Panc1 (cell line): ENCODE measurements at regions not wholly inside any gene's neighbourhood (a gene's known extent, or its start where the extent isn't known, plus 50 kb on each side); places are given as distances from the start of the nearest gene placed in this dataset.
"Not testable (repeated sequence)": the region's sequence is repeated elsewhere in the genome, so short reads cannot be mapped to it uniquely, and the experiment has no call there.

Experiments
- ATAC-seq: fragments of 200-7000 bp; cut with Tn5 transposase; 2 replicates; pipeline ENCODE4 v1.9.1; 2020; ENCODE audit warnings: mild to moderate bottlenecking, moderate library complexity
- BruUV-seq: library from RNA; stranded (reverse); fragments of 400-500 nt; replicated peaks from 2 replicates; lab custom pipeline; 2021; lab: Mats Ljungman, UMichigan
- CTCF ChIA-PET: fragments of 300-600 bp; sonication (Branson Sonifier 250); formaldehyde crosslinking; loops from one replicate; lab custom pipeline; 2022; ENCODE audit warnings: antibody characterized with exemption; lab: Charles Lee
- POLR2A ChIA-PET: fragments of 300-600 bp; sonication (Branson Sonifier 250); formaldehyde crosslinking; loops from one replicate; lab custom pipeline; 2022; ENCODE audit warnings: antibody characterized with exemption; lab: Charles Lee
- DNase-seq: peaks from one replicate; pipeline ENCODE4 v3.0.0-alpha.2; 2010; ENCODE audit warnings: low read depth, low spot score
- H3K27ac ChIP-seq: 2 replicates; pipeline ENCODE4 v1.5.1; 2011; ENCODE audit warnings: mild to moderate bottlenecking, low read length, inconsistent platforms
- H3K27me3 ChIP-seq: fragments of 200-500 bp; sonication (Bioruptor generic); 2 replicates; pipeline ENCODE4 v1.6.0; 2014; ENCODE audit warnings: low read length, inconsistent platforms; ENCODE audit not compliant: control insufficient read depth, insufficient read depth
- H3K36me3 ChIP-seq: fragments of 200-500 bp; sonication (Bioruptor generic); 2 replicates; pipeline ENCODE4 v1.5.1; 2014; ENCODE audit warnings: inconsistent platforms, mild to moderate bottlenecking, low read length, moderate library complexity; ENCODE audit not compliant: control insufficient read depth, insufficient read depth
- H3K4me1 ChIP-seq: 2 replicates; pipeline ENCODE4 v1.5.1; 2011; ENCODE audit warnings: inconsistent platforms, mild to moderate bottlenecking, low read length, moderate library complexity; ENCODE audit not compliant: control insufficient read depth, insufficient read depth
- H3K4me3 ChIP-seq, 2 experiments: 2 replicates each; pipeline ENCODE4 v1.5.1; 2011 to 2012; ENCODE audit warnings: low read depth in 2 of 2, low read length in 2 of 2, mild to moderate bottlenecking in 2 of 2, inconsistent platforms in 1 of 2, moderate library complexity in 1 of 2
- H3K9me3 ChIP-seq: fragments of 200-500 bp; sonication (Bioruptor generic); 2 replicates; pipeline ENCODE4 v1.5.1; 2014; ENCODE audit warnings: low read depth, mild to moderate bottlenecking, inconsistent platforms, low read length, moderate library complexity; ENCODE audit not compliant: control insufficient read depth, insufficient read depth
- in situ Hi-C: cut with HindIII; loops from 2 replicates; pipeline ENCODE4 v1.10.0; 2016; ENCODE audit warnings: low sequenced_read_pairs, low pct_unique_long_range_greater_than_20kb
- intact Hi-C: fragments of 100-400 bp; cut with micrococcal nuclease; formaldehyde crosslinking; loops from one replicate; pipeline ENCODE4 v1.10.0; 2022; ENCODE audit not compliant: unreplicated experiment

- POLR2A ChIA-PET = not testable (repeated sequence)
Measured at GRCh38 chr5:34189246-34189645, 146.2 kb upstream of the C1QTNF3 start.

GRCh38 chr5:34189752-34190411 is 146.9 kb upstream of the C1QTNF3 start:
- H3K4me1 ChIP-seq, CTCF ChIA-PET, H3K9me3 ChIP-seq, BruUV-seq, intact Hi-C loops, in situ Hi-C loops, DNase-seq, H3K36me3 ChIP-seq, H3K4me3 ChIP-seq, H3K27me3 ChIP-seq, ATAC-seq, H3K27ac ChIP-seq, POLR2A ChIA-PET: not testable (repeated sequence)

More at GRCh38 chr5:34189246-34189645, 146.2 kb upstream of the C1QTNF3 start:
- ATAC-seq, H3K4me1 ChIP-seq, H3K36me3 ChIP-seq, H3K9me3 ChIP-seq, H3K27me3 ChIP-seq, H3K27ac ChIP-seq, DNase-seq, in situ Hi-C loops, intact Hi-C loops, BruUV-seq, H3K4me3 ChIP-seq, CTCF ChIA-PET: not testable (repeated sequence)

- H3K4me3 ChIP-seq, CTCF ChIA-PET, BruUV-seq, H3K9me3 ChIP-seq, H3K36me3 ChIP-seq, H3K27ac ChIP-seq, intact Hi-C loops, H3K27me3 ChIP-seq, DNase-seq, H3K4me1 ChIP-seq, ATAC-seq, in situ Hi-C loops, POLR2A ChIA-PET: not testable (repeated sequence)
Measured at GRCh38 chr5:34190466-34190865, 147.5 kb upstream of the C1QTNF3 start.

- DNase-seq, intact Hi-C loops, POLR2A ChIA-PET, H3K27me3 ChIP-seq, in situ Hi-C loops, H3K27ac ChIP-seq, H3K36me3 ChIP-seq, H3K4me1 ChIP-seq, CTCF ChIA-PET, H3K9me3 ChIP-seq, H3K4me3 ChIP-seq, BruUV-seq, ATAC-seq: not testable (repeated sequence)
Measured at GRCh38 chr5:34191279-34191744, 148.3 kb upstream of the C1QTNF3 start.

- ATAC-seq, H3K36me3 ChIP-seq, H3K9me3 ChIP-seq, in situ Hi-C loops, intact Hi-C loops, H3K27me3 ChIP-seq, H3K27ac ChIP-seq, H3K4me3 ChIP-seq, POLR2A ChIA-PET, CTCF ChIA-PET, H3K4me1 ChIP-seq, BruUV-seq, DNase-seq: not testable (repeated sequence)
Measured at GRCh38 chr5:34192064-34192922, 149.3 kb upstream of the C1QTNF3 start.

GRCh38 chr5:34192923-34193262 is 149.9 kb upstream of the C1QTNF3 start:
- H3K4me1 ChIP-seq, ATAC-seq, BruUV-seq, in situ Hi-C loops, H3K36me3 ChIP-seq, CTCF ChIA-PET, H3K27me3 ChIP-seq, H3K4me3 ChIP-seq, DNase-seq, H3K9me3 ChIP-seq, intact Hi-C loops, H3K27ac ChIP-seq, POLR2A ChIA-PET: not testable (repeated sequence)

- CTCF ChIA-PET, ATAC-seq, DNase-seq, BruUV-seq, H3K9me3 ChIP-seq, POLR2A ChIA-PET, in situ Hi-C loops, H3K36me3 ChIP-seq, H3K27ac ChIP-seq, H3K4me1 ChIP-seq, H3K27me3 ChIP-seq, H3K4me3 ChIP-seq, intact Hi-C loops: not testable (repeated sequence)
Measured at GRCh38 chr5:34193297-34193696, 150.3 kb upstream of the C1QTNF3 start.
